Immature natural killer cell (primary cell): ENCODE measurements at regions not wholly inside any gene's neighbourhood (a gene's known extent, or its start where the extent isn't known, plus 50 kb on each side); places are given as distances from the start of the nearest gene placed in this dataset.

Experiments used
- DNase-seq, 3 donors: peaks; one replicate each; pipeline ENCODE4 v3.0.0; 2022; ENCODE audit warnings: mixed read lengths in 1 of 3
- H3K27ac Mint-ChIP-seq, 6 donors: one replicate each; pipeline ENCODE4 v1.8.0; 2020; ENCODE audit warnings: mixed read lengths in 6 of 6, mild to moderate bottlenecking in 5 of 6, inconsistent platforms in 4 of 6, moderate library complexity in 3 of 6
- H3K27me3 Mint-ChIP-seq, 3 donors: one replicate each; pipeline ENCODE4 v1.8.0; 2020 to 2021; ENCODE audit warnings: low read depth in 3 of 3, mild to moderate bottlenecking in 3 of 3, mixed read lengths in 3 of 3, moderate library complexity in 3 of 3, inconsistent platforms in 1 of 3
- H3K36me3 Mint-ChIP-seq, 3 donors: one replicate each; pipeline ENCODE4 v1.8.0; 2020; ENCODE audit warnings: mixed read lengths in 3 of 3, inconsistent platforms in 2 of 3, mild to moderate bottlenecking in 2 of 3
- H3K4me1 Mint-ChIP-seq, 2 donors: one replicate each; pipeline ENCODE4 v1.8.0; 2020; ENCODE audit warnings: inconsistent platforms in 2 of 2, mild to moderate bottlenecking in 2 of 2, mixed read lengths in 2 of 2, moderate library complexity in 1 of 2
- H3K4me3 Mint-ChIP-seq, 5 donors: one replicate each; pipeline ENCODE4 v1.8.0; 2020; ENCODE audit warnings: mild to moderate bottlenecking in 5 of 5, mixed read lengths in 5 of 5, inconsistent platforms in 3 of 5, moderate library complexity in 3 of 5
- H3K9me3 Mint-ChIP-seq, 6 donors: one replicate each; pipeline ENCODE4 v1.8.0; 2020; ENCODE audit warnings: mild to moderate bottlenecking in 6 of 6, mixed read lengths in 6 of 6, inconsistent platforms in 4 of 6, moderate library complexity in 3 of 6

DNA sequence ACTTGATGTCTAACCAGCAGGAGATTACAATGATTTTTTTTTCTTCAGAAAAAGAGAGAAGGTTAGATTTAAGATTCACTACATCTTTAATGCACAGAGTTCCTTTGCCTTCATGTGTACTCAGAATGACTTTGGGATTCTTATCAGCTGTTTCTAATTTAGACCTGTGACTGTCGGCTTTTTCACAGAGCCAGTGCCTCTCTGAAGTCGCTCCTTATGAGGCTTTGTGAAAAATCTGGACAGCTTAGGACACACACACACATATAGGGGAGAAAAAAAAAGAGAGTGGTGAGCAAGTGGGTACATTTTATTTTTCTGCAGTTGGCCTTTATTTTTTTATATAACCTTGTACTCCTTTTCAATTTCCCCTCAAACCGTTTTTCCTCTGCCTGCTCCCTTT lies 893.1 kb upstream of the CELF4 start:
- no peak for DNase-seq
- H3K27me3 Mint-ChIP-seq = no peaks in the 10 kb centered on the region
- H3K4me3 Mint-ChIP-seq = no peak overlapping the region
- H3K27ac Mint-ChIP-seq = no peak overlapping the region
- H3K36me3 Mint-ChIP-seq = no peaks in the 10 kb centered on the region
- H3K4me1 Mint-ChIP-seq = no peaks in the 10 kb centered on the region
- peaks cover 0 to 6% (median 3%) of the 10 kb centered on the region in 6 donors for H3K9me3 Mint-ChIP-seq

DNA sequence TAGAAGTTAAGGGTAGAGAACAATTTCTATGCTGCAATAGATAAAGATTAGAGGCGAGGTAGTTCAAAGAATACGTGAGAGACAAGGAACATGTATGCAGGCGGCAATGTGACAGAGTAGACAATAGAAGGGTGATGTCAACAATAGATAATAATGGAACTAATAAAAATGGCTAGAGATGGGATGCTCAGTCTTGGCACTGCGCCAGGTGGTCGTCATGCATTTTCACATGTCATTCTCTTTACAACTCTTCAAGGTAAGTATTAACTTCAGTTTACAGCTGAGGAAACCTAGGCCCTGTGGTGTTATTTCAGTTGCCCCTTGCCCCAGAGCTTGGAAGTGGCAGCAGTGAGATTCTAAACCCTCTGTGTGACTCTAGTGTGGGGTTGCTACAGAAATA lies 890.7 kb upstream of the CELF4 start:
- no peak for DNase-seq
- no peaks in the 10 kb centered on the region for H3K27me3 Mint-ChIP-seq
- H3K4me3 Mint-ChIP-seq = no peak overlapping the region
- H3K27ac Mint-ChIP-seq = no peak overlapping the region
- H3K4me1 Mint-ChIP-seq = no peaks in the 10 kb centered on the region
- no peaks in the 10 kb centered on the region for H3K36me3 Mint-ChIP-seq
- peaks cover 0 to 11% (median 3%) of the 10 kb centered on the region in 6 donors for H3K9me3 Mint-ChIP-seq

DNA sequence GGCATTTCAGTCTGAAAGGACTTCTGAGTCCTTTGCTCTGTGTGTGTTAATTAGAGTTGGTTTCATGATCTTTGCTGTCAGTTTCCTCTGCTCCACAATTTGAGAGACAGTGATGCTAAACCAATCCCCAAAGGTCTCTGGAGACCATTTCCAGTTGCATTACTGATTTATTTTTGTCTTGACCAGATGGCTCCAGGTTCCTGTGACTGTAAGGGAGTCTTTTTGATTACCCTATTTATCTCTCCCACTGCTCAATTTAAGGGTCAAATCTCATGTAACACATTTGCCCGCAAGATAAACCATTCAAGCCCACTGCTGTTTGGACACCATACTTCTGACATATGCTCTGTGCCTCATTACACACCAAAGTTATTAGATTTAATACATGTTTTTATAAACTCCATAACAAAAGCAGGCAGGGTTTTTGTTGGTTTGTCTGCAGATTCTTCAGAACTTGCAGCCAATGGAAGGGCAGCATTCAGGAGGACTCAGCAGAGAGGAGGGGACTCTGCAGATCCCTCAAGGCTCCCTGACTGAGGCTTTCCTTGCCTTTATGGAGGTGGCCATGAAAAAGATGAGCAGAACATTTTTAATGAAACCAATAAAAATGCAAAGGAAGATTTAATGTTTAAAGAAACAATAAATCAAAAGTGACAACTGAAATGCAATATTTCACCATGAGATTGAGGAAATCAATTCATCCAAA lies 889.3 kb upstream of the CELF4 start:
- no peak overlapping the region for H3K4me3 Mint-ChIP-seq
- H3K27me3 Mint-ChIP-seq = no peaks in the 10 kb centered on the region
- peaks cover 0 to 11% (median 5%) of the 10 kb centered on the region in 6 donors for H3K9me3 Mint-ChIP-seq
- H3K4me1 Mint-ChIP-seq = no peaks in the 10 kb centered on the region
- H3K27ac Mint-ChIP-seq = no peak overlapping the region
- DNase-seq = no peak
- no peaks in the 10 kb centered on the region for H3K36me3 Mint-ChIP-seq

DNA sequence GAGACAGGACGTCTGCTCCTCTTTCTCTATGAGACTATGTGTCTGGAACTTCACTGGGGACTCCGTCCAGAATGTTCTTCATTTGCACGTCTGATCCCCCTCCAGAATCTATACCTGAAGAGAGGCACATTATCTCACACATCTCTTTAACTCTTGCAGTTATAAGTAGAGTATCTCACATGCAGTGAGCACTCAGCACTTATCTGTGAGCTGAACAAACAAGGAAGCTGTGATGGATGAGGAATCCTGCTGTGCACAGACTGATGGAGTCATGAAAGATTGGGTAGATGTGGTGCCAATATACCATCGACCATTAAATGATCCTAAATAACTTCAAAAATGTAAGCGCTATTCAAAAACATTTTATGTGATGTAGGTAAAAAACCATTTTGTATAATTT lies 888.3 kb upstream of the CELF4 start:
- H3K4me3 Mint-ChIP-seq = no peak overlapping the region
- H3K27ac Mint-ChIP-seq = no peak overlapping the region
- H3K9me3 Mint-ChIP-seq = peaks cover 0 to 11% (median 6%) of the 10 kb centered on the region in 6 donors
- no peaks in the 10 kb centered on the region for H3K4me1 Mint-ChIP-seq
- no peak for DNase-seq
- H3K27me3 Mint-ChIP-seq = no peaks in the 10 kb centered on the region
- H3K36me3 Mint-ChIP-seq = no peaks in the 10 kb centered on the region

DNA sequence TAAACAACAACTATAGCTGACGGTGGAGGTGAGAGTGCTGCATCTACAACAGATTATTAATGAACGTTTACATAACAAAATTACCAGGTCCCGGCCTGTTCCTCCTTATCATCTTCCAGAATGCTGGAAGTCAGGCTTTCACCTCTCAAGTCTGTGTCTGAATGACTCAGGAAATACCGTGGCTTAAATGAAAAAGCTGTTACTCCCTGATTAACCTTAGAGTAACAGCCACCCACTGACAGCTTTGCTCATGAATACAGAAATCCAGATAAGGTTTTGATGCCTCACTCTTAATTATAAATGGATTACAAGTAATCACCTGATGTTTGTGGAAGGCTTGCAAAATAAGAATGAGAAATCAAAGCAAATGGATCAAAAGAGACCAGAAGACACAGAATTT lies 885.3 kb upstream of the CELF4 start:
- Mint-ChIP-seq H3K27me3 (peaks cover 0 to 2% (median 1%) of the 10 kb centered on the region in 3 donors), H3K27ac (no peak overlapping the region), H3K4me1 (no peaks in the 10 kb centered on the region), H3K4me3 (no peak overlapping the region), H3K36me3 (no peaks in the 10 kb centered on the region), H3K9me3 (peaks cover 0 to 12% (median 7%) of the 10 kb centered on the region in 6 donors)
- DNase-seq = no peak

DNA sequence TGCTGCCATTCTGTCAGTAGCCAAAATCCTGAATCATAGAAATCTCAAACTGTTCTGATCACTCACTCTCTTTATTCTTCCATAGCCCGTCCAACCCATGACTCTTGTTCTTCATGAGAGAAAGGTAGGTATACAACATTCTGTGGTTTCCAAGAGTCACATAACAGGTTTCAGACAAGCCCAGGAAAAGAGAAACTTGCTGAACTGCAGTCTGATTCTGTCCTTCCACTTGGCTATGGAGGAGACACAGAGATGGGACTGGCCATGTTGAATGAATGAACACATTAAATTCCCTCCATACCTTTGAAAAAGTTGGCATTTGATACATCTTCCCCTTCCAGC lies 880.2 kb upstream of the CELF4 start:
- no peaks in the 10 kb centered on the region for H3K4me1 Mint-ChIP-seq
- no peak overlapping the region for H3K27ac Mint-ChIP-seq
- peaks cover 0 to 2% (median 1%) of the 10 kb centered on the region in 3 donors for H3K27me3 Mint-ChIP-seq
- DNase-seq = no peak
- peaks cover 2 to 31% (median 8%) of the 10 kb centered on the region in 6 donors for H3K9me3 Mint-ChIP-seq
- H3K36me3 Mint-ChIP-seq = no peaks in the 10 kb centered on the region
- no peak overlapping the region for H3K4me3 Mint-ChIP-seq

DNA sequence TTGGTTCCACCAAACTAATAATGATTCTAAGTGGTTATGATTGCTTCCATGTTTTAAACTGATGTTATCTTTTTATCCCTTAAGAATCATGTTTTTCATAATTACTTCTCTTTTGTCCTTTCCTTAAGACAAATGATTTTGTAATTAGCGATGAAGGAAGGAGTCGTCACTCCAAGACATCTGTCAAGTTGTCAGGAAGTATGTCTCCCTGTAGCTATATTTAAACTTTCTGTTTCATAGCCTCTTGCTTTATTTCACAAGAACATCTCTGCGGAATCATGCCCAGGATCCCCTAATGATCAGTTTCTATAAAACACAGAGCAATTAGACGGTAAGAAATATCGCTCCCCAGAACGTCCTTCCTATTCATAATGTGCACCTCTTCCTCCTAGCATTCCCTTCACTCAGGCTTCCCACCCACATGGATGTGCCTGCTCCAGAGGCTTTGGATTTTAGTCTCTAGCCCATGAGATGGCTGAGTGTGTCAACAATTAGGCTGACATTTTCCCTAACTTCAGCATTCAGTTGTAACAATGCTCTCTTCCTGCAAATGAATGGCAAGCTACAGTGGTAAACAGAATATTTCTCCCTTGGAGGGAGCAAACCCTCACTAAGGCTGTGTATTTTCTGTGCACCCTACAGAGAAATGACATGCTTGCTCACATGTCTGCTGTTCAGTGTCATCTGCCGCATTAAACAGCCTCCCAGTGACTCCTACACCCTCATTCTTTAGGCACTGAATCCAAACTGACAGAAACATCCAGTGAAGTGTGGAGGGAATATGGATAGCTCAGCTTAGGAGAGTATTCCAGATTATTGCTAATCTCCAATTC lies 879.6 kb upstream of the CELF4 start:
- H3K4me1 Mint-ChIP-seq = no peaks in the 10 kb centered on the region
- no peak for DNase-seq
- peaks cover 2 to 35% (median 6%) of the 10 kb centered on the region in 6 donors for H3K9me3 Mint-ChIP-seq
- H3K27ac Mint-ChIP-seq = no peak overlapping the region
- no peaks in the 10 kb centered on the region for H3K36me3 Mint-ChIP-seq
- H3K27me3 Mint-ChIP-seq = peaks cover 0 to 2% (median 1%) of the 10 kb centered on the region in 3 donors
- H3K4me3 Mint-ChIP-seq = no peak overlapping the region

DNA sequence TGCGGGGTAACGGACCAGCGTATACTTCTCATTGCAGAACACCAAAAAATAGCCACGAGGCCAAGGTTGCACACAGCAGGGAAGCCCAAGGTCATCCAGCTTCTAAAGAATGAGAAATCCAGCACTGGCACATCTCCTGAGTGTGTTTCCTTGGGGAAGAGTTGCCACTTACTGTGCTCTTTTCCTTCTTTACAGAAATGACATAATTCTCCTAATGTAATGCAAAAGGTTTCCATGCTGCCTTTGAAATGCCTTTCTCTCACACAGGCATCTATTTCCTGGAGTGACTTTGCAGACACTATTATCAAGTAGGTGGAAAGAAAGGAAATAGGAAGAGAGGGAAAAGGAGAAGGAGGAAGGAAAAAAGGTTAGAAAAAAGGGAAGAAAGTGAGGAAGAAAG lies 862.1 kb upstream of the CELF4 start:
- DNase-seq = no peak
- Mint-ChIP-seq H3K36me3 (no peaks in the 10 kb centered on the region), H3K4me3 (no peak overlapping the region), H3K27ac (no peak overlapping the region), H3K4me1 (no peaks in the 10 kb centered on the region), H3K27me3 (peaks cover 0 to 3% (median 0%) of the 10 kb centered on the region in 3 donors), H3K9me3 (peaks cover 0 to 42% (median 2%) of the 10 kb centered on the region in 6 donors)

DNA sequence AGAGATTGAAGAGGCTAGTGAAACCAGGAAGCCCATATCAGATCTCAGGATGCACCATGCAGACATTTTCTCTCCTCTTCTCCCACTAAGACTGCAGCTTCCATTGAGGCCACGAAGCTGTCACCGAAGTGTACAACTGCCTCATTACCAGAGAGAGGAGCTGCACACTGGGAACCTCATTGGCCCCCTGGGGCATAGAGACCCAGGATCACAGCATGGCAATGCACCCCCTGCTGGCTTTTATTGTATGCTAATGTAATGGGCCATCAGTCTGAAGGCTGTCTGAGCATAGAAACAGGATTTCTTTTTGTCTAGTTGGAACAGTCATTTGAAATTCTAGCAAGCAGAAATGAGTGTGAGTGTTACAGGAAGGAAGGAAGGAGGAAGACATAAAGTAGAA lies 861.6 kb upstream of the CELF4 start:
- DNase-seq = no peak
- no peak overlapping the region for H3K27ac Mint-ChIP-seq
- H3K36me3 Mint-ChIP-seq = no peaks in the 10 kb centered on the region
- peaks cover 0 to 3% (median 0%) of the 10 kb centered on the region in 3 donors for H3K27me3 Mint-ChIP-seq
- no peaks in the 10 kb centered on the region for H3K4me1 Mint-ChIP-seq
- no peak overlapping the region for H3K4me3 Mint-ChIP-seq
- H3K9me3 Mint-ChIP-seq = peaks cover 0 to 43% (median 2%) of the 10 kb centered on the region in 6 donors

DNA sequence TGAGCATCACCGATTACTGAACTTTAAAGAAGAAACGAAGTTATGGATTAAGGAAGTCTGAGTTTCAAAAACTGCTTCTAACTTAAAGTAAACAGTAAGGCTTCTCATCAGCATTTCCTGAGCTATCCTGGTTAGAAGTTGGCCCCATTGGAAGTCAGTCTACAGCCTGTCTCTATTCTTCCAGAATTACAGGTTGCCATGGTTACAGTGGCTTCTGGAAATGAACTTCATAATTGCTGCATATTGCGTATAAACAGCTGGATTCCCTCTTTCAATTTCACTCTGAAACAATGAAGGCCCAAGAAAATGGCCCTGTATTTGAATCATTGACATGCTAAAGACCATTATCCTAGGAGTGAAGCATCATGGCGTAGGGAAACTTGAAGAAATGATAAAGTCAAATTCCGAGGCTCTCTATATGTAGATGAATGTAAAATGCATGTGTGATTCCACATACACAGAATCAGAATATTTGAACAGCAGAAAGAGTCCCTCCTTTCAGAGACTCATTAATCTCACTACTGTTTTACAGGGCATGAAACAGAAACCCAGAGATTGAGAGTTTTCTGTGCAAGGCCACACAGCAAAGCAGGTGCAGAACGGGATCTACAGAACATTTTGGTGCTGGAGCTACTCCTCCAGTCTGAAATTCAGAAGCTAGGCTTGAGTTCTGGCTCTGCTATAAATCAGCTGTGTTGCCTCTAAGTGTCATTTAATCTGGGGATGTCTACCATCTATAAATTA lies 856.4 kb upstream of the CELF4 start:
- Mint-ChIP-seq H3K27ac (no peak overlapping the region), H3K9me3 (peaks cover 0 to 25% (median 9%) of the 10 kb centered on the region in 6 donors), H3K4me1 (no peaks in the 10 kb centered on the region), H3K36me3 (peaks cover 0 to 3% (median 0%) of the 10 kb centered on the region in 3 donors), H3K27me3 (peaks cover 0 to 1% (median 0%) of the 10 kb centered on the region in 3 donors), H3K4me3 (no peak overlapping the region)
- no peak for DNase-seq

DNA sequence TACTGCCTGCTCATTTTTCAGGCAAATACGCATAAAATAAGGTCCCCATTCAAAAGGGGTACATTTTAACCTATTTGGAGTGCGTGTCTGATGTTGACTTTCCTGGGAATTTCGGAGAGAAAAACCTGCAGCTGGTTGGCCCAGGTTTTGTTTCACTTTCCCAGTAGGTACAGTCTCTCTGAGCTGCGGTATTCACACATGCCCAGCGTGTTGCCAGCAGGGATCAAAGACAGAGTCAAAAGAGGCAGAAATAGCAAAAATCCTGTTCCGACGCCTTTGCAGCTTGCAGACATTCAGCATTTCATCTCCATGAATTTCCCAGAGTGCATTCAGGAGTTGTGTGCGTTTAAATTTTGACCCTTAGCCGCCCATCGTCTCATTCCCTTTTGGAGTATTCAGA lies 855.4 kb upstream of the CELF4 start:
- Mint-ChIP-seq H3K9me3 (peaks cover 0 to 15% (median 8%) of the 10 kb centered on the region in 6 donors), H3K36me3 (peaks cover 0 to 3% (median 0%) of the 10 kb centered on the region in 3 donors), H3K4me3 (no peak overlapping the region), H3K4me1 (no peaks in the 10 kb centered on the region), H3K27me3 (peaks cover 0 to 1% (median 0%) of the 10 kb centered on the region in 3 donors), H3K27ac (no peak overlapping the region)
- no peak for DNase-seq

DNA sequence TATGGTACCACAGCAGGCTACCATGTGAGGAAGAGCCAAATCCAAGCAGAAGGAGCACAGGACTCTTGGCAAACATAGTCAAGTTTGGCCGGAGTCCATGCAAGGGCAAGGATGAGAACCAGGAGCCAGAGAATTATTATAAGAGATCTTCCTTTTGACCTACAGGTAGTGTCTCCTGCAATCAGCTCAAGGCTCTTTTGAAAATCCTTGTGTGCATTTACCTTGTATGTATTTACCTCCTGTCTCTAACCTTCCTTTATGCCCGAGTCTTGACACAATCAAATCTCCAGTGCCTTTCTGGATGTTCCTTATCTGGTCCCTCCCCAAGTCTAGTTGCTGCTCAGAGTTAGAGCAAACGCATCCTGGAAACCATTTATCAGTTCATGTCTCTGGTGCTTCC lies 855.0 kb upstream of the CELF4 start:
- Mint-ChIP-seq H3K27ac (no peak overlapping the region), H3K9me3 (peaks cover 0 to 15% (median 8%) of the 10 kb centered on the region in 6 donors), H3K4me3 (no peak overlapping the region), H3K27me3 (peaks cover 0 to 1% (median 0%) of the 10 kb centered on the region in 3 donors), H3K4me1 (no peaks in the 10 kb centered on the region), H3K36me3 (peaks cover 0 to 3% (median 0%) of the 10 kb centered on the region in 3 donors)
- DNase-seq = no peak

DNA sequence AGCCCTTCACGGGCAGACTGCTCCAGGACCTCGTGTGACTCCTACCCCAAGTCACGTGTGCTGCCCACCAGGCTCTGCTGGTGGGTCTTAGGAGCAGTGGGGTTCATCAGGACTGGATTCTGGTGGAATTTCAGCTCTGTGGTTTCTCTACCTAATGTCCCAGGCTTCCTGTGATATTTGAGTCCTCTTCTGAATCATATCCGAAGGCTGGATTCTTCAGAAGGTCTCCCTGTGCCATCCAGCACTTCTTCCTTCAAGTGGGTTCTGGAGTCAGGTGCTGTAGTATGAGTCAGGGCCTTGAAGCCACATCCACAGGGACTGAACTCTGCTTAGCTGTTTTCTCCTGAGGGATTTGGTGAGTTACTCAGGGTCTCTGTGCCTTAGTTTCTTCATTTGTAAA lies 850.2 kb upstream of the CELF4 start:
- H3K4me3 Mint-ChIP-seq = no peak overlapping the region
- no peaks in the 10 kb centered on the region for H3K4me1 Mint-ChIP-seq
- peaks cover 0 to 3% (median 0%) of the 10 kb centered on the region in 3 donors for H3K36me3 Mint-ChIP-seq
- peaks cover 0 to 15% (median 3%) of the 10 kb centered on the region in 6 donors for H3K9me3 Mint-ChIP-seq
- no peaks in the 10 kb centered on the region for H3K27me3 Mint-ChIP-seq
- DNase-seq = no peak
- H3K27ac Mint-ChIP-seq = no peak overlapping the region

DNA sequence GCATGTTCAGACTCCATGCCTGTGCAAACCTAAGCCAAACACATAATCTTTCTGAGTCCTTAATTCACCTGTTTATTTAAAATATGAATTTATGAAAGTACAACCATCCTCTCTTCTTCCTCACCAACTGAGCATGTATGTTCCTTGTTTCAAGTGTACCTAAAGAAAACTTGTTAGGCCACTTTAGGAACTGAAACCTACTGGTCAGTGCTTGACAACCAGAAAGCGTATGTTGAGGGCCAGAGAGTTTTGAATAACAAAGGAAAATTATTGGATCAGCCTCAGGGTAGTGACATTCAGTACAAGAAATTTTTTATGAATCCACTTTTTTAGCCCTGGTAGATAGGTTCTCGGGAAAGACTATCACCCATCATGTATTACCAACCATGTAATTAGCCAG lies 847.6 kb upstream of the CELF4 start:
- Mint-ChIP-seq H3K27me3 (no peaks in the 10 kb centered on the region), H3K4me3 (no peak overlapping the region), H3K27ac (no peak overlapping the region), H3K4me1 (no peaks in the 10 kb centered on the region), H3K9me3 (peaks cover 2 to 23% (median 6%) of the 10 kb centered on the region in 6 donors), H3K36me3 (peaks cover 0 to 3% (median 0%) of the 10 kb centered on the region in 3 donors)
- DNase-seq = no peak
